HL-60 (cell line): ENCODE measurements at regions not wholly inside any gene's neighbourhood (a gene's known extent, or its start where the extent isn't known, plus 50 kb on each side); places are given as distances from the start of the nearest gene placed in this dataset.

Experiments
- DNase-seq, 2 experiments: peaks; one replicate each; pipeline ENCODE4 v3.0.0-alpha.2; 2010 to 2020; ENCODE audit warnings: low read depth in 1 of 2, low spot score in 1 of 2
- H3K27ac ChIP-seq: fragments of 250-450 bp; sonication (Bioruptor Pico); replicated peaks from 2 replicates; pipeline ENCODE4 v1.5.1; 2020; ENCODE audit warnings: mild to moderate bottlenecking, moderate library complexity
- H3K27me3 ChIP-seq: fragments of 250-450 bp; sonication (Bioruptor Pico); 2 replicates; pipeline ENCODE4 v1.5.1; 2021; ENCODE audit warnings: mild to moderate bottlenecking, moderate library complexity; ENCODE audit not compliant: insufficient read depth, poor library complexity, severe bottlenecking
- H3K4me3 ChIP-seq: replicated peaks from 2 replicates; pipeline ENCODE4 v1.5.1; 2011; ENCODE audit warnings: mild to moderate bottlenecking, control low read depth, low read length; ENCODE audit not compliant: insufficient read depth
- GABPA ChIP-seq: IDR thresholded peaks from 2 replicates; pipeline ENCODE4 v1.6.1; 2012; ENCODE audit warnings: low read depth
- POLR2AphosphoS5 ChIP-seq: IDR thresholded peaks from 2 replicates; pipeline ENCODE4 v1.6.1; 2012; ENCODE audit warnings: low read depth
- SPI1 ChIP-seq: IDR thresholded peaks from 2 replicates; pipeline ENCODE4 v1.6.1; 2012; ENCODE audit warnings: low read depth, mild to moderate bottlenecking, borderline replicate concordance
- TF ChIP-seq, protein P1 (sequence below): IDR thresholded peaks from 2 replicates; pipeline ENCODE4 v1.6.1; 2012; ENCODE audit warnings: low read depth; ENCODE audit not compliant: insufficient replicate concordance
- TF ChIP-seq, protein P2 (sequence below): IDR thresholded peaks from one replicate; pipeline ENCODE4 v1.5.1; 2011; ENCODE audit warnings: low read length, control low read depth, inconsistent platforms; ENCODE audit not compliant: insufficient read depth

DNA sequence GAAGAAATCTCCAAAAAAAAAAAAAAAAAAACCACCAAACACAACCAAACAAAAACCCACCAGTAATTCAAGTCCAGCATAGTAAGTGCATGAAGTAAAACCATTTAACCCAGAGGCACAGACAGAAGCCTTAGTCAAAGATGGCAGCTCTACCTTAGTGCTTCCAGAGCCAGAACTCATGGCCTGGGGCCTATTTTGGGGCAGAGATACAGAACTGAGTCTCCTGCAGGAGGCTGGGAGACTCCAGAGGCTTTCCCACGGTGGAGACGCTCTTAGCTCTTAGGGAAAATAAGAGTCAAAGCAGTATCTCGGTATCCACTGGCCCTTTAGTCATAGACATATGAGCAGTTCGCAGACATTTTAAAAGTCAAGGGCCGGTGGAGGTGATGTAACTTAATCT, 129.5 kb downstream of the GPX5 start:
- DNase-seq: no peak
- TF ChIP-seq POLR2AphosphoS5 (no peak), SPI1 (no peak), GABPA (no peak)
- TF ChIP-seq, protein P1, sequence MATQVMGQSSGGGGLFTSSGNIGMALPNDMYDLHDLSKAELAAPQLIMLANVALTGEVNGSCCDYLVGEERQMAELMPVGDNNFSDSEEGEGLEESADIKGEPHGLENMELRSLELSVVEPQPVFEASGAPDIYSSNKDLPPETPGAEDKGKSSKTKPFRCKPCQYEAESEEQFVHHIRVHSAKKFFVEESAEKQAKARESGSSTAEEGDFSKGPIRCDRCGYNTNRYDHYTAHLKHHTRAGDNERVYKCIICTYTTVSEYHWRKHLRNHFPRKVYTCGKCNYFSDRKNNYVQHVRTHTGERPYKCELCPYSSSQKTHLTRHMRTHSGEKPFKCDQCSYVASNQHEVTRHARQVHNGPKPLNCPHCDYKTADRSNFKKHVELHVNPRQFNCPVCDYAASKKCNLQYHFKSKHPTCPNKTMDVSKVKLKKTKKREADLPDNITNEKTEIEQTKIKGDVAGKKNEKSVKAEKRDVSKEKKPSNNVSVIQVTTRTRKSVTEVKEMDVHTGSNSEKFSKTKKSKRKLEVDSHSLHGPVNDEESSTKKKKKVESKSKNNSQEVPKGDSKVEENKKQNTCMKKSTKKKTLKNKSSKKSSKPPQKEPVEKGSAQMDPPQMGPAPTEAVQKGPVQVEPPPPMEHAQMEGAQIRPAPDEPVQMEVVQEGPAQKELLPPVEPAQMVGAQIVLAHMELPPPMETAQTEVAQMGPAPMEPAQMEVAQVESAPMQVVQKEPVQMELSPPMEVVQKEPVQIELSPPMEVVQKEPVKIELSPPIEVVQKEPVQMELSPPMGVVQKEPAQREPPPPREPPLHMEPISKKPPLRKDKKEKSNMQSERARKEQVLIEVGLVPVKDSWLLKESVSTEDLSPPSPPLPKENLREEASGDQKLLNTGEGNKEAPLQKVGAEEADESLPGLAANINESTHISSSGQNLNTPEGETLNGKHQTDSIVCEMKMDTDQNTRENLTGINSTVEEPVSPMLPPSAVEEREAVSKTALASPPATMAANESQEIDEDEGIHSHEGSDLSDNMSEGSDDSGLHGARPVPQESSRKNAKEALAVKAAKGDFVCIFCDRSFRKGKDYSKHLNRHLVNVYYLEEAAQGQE: no peak
- TF ChIP-seq, protein P2, sequence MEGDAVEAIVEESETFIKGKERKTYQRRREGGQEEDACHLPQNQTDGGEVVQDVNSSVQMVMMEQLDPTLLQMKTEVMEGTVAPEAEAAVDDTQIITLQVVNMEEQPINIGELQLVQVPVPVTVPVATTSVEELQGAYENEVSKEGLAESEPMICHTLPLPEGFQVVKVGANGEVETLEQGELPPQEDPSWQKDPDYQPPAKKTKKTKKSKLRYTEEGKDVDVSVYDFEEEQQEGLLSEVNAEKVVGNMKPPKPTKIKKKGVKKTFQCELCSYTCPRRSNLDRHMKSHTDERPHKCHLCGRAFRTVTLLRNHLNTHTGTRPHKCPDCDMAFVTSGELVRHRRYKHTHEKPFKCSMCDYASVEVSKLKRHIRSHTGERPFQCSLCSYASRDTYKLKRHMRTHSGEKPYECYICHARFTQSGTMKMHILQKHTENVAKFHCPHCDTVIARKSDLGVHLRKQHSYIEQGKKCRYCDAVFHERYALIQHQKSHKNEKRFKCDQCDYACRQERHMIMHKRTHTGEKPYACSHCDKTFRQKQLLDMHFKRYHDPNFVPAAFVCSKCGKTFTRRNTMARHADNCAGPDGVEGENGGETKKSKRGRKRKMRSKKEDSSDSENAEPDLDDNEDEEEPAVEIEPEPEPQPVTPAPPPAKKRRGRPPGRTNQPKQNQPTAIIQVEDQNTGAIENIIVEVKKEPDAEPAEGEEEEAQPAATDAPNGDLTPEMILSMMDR: no peak
- H3K27me3 ChIP-seq: no peaks in the 10 kb centered on the region
- H3K4me3 ChIP-seq: no peak overlapping the region
- H3K27ac ChIP-seq: no peak overlapping the region

DNA sequence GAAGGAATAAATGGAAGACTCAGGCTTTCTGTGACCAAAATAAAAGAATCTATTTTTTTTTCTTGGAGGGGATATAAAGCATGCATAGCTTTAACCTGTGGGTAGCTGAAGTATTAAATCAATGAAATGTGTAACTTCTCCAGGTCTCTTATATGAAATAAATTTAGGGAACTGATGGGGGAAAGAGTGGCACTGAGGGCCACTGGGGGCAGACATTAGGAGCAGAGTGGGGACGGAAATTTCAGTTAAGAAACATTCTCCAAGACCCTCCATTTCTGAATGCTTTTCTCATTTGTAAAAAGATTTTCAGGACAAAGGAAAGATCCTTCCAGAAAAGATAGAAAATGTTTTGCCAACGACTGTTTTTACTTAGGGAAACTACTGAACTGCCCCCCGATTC, 131.0 kb downstream of the GPX5 start:
- no peak for DNase-seq
- H3K4me3 ChIP-seq: peak overlapping the region; percentile 72
- no peak for TF ChIP-seq POLR2AphosphoS5
- TF ChIP-seq SPI1: 0 out of 2 replicates have a peak, but pooled peaks have one; percentile 17
- no peak overlapping the region for H3K27ac ChIP-seq
- no peaks in the 10 kb centered on the region for H3K27me3 ChIP-seq

DNA sequence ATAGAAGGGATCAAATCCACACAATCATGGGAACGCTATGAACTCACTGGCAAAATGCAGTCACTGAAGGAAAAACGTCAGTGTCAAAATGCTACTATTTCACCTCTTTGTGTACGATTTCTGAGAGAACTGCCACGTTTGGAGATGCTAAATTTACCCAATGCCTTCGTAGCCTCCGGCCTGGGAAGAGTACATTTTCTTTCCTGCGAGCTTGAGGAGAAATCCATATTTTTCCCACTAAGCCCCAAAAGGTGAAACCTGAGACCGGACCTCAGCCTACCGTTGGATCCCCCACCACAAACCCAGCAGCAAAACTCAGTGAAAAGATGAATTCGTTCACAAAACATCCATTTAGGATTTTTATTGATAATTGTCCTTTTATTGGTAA, 131.7 kb downstream of the GPX5 start:
- peak overlapping the region; percentile 72 for H3K4me3 ChIP-seq

More for the DNA sequence above, 131.7 kb downstream of the GPX5 start:
- no peak for DNase-seq
- H3K27ac ChIP-seq: no peak overlapping the region
- TF ChIP-seq, protein P2: no peak
- TF ChIP-seq, protein P1: no peak
- TF ChIP-seq GABPA (no peak), SPI1 (no peak), POLR2AphosphoS5 (no peak)
- H3K27me3 ChIP-seq: no peaks in the 10 kb centered on the region
